AG04449 (cell line): ENCODE measurements at regions not wholly inside any gene's neighbourhood (a gene's known extent, or its start where the extent isn't known, plus 50 kb on each side); places are given as distances from the start of the nearest gene placed in this dataset.

Experiments used
- CTCF ChIA-PET: fragments of 350-600 bp; formaldehyde crosslinking; extraction: SDS; loops from one replicate; lab custom pipeline; 2021; ENCODE audit warnings: antibody characterized with exemption; lab: Yijun Ruan, JAX
- POLR2A ChIA-PET: fragments of 400-600, 350-600 bp; formaldehyde crosslinking; extraction: SDS; loops from one replicate; lab custom pipeline; 2020; ENCODE audit warnings: antibody characterized with exemption, inconsistent platforms; lab: Yijun Ruan, JAX
- DNase-seq: peaks from one replicate; pipeline ENCODE4 v3.0.0-alpha.2; 2010; ENCODE audit warnings: low read depth, low spot score
- H3K4me3 ChIP-seq: 2 replicates; pipeline ENCODE4 v1.5.1; 2011; ENCODE audit warnings: low read depth, mild to moderate bottlenecking, control low read depth, low read length
- CTCF ChIP-seq: IDR thresholded peaks from one replicate; pipeline ENCODE4 v1.5.1; 2011; ENCODE audit warnings: mild to moderate bottlenecking, moderate library complexity, low read length, control low read depth, inconsistent platforms; ENCODE audit not compliant: insufficient read depth; ENCODE audit errors: missing control alignments

GRCh38 chr2:14684516-14684915 is 52.0 kb downstream of the LRATD1 start:
- DNase-seq = no peak
- H3K4me3 ChIP-seq = no peak overlapping the region
- POLR2A ChIA-PET = no interaction called here
- TF ChIP-seq CTCF = no peak
- CTCF ChIA-PET = no interaction called here

DNA sequence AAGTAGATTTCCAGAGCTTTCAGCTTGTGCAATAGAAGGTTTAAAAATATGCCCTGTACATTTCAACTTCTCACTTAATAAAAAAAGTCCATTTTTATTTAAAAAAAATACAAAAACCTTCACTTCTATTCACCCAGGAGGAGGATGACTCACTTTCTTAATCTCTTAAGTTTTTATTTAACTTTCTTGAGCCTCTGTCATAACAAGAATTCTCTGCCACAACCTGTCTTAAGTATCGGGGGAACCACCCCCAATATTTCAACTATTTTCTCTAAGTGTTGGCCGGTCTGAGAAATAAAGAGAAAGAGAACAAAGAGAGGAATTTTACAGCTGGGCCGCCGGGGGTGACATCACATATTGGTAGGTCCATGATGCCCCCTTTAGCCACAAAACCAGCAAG is 58.4 kb downstream of the LRATD1 start:
- no peak overlapping the region for H3K4me3 ChIP-seq
- CTCF ChIA-PET = no interaction called here
- no peak for DNase-seq
- POLR2A ChIA-PET = no interaction called here
- no peak for TF ChIP-seq CTCF

GRCh38 chr2:14693874-14694273 is 61.4 kb downstream of the LRATD1 start:
- no peak for DNase-seq
- POLR2A ChIA-PET = no interaction called here
- CTCF ChIA-PET = no interaction called here
- TF ChIP-seq CTCF = no peak
- no peak overlapping the region for H3K4me3 ChIP-seq

- peak; percentile 5 for DNase-seq
- TF ChIP-seq CTCF = no peak
- POLR2A ChIA-PET = no interaction called here
- H3K4me3 ChIP-seq = no peak overlapping the region
- CTCF ChIA-PET = no interaction called here
These were observed 68.2 kb downstream of the LRATD1 start for GRCh38 chr2:14700753-14701152.

DNA sequence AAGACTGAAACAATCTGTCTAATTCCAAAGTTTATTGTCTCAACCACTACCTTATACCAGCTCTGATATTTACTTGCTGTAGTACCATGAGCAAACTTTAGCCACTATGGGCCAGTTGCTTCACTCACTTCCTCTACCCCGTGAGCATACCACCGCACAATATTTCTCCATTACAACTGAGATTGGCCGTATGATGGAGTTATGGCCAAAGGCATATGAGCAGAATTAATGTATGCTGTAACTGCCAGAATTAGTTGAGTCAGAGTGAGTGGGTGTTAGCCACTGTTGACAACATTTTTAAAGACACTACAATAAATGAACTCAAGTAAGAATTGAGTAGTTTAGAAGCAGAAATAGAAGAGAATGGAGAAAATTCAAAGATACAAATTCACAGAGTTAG is 69.7 kb downstream of the LRATD1 start:
- ChIA-PET CTCF (no interaction called here), POLR2A (interaction anchor here (0.6 kb wide), 1 partner anchor 27 kb away, joined by 3 read pairs; no protein-coding TSS in a partner anchor)
- H3K4me3 ChIP-seq = no peak overlapping the region
- no peak for TF ChIP-seq CTCF
- no peak for DNase-seq

GRCh38 chr2:14706201-14706600 is 73.7 kb downstream of the LRATD1 start:
- no peak overlapping the region for H3K4me3 ChIP-seq
- ChIA-PET POLR2A (interaction anchor here (0.6 kb wide), 1 partner anchor 28 kb away, joined by 3 read pairs; no protein-coding TSS in a partner anchor), CTCF (no interaction called here)
- no peak for DNase-seq
- TF ChIP-seq CTCF = no peak
